ENCODE measurements at regions not wholly inside any gene's neighbourhood (a gene's known extent, or its start where the extent isn't known, plus 50 kb on each side); places are given as distances from the start of the nearest gene placed in this dataset.

GRCh38 chr3:10594915-10595314, 89.5 kb upstream of the ATP2B2 start:
- Histone ChIP-seq H3K36me3 (ENCODE audit: control insufficient read depth, low read depth, low read length) (no peaks in the 10 kb centered on the region), H3K9me3 (ENCODE audit: control insufficient read depth, low read depth, low read length) (no peaks in the 10 kb centered on the region), H3K27ac (ENCODE audit: low read length) (no peak overlapping the region), H3K4me1 (ENCODE audit: control insufficient read depth, low read depth, low read length) (no peaks in the 10 kb centered on the region), H3K27me3 (ENCODE audit: control insufficient read depth, insufficient read depth, low read length) (no peaks in the 10 kb centered on the region), H3K4me3 (ENCODE audit: low read length) (no peak overlapping the region), H3K9ac (ENCODE audit: low read length) (no peak overlapping the region)

- H3K4me1 ChIP-seq (ENCODE audit: control insufficient read depth, low read depth, low read length) = no peaks in the 10 kb centered on the region
- no peak overlapping the region for H3K4me3 ChIP-seq (ENCODE audit: low read length)
- H3K27ac ChIP-seq (ENCODE audit: low read length) = no peak overlapping the region
- no peaks in the 10 kb centered on the region for H3K36me3 ChIP-seq (ENCODE audit: control insufficient read depth, low read depth, low read length)
- H3K27me3 ChIP-seq (ENCODE audit: control insufficient read depth, insufficient read depth, low read length) = no peaks in the 10 kb centered on the region
- H3K9ac ChIP-seq (ENCODE audit: low read length) = no peak overlapping the region
- no peaks in the 10 kb centered on the region for H3K9me3 ChIP-seq (ENCODE audit: control insufficient read depth, low read depth, low read length)
Measured at GRCh38 chr3:10596746-10597448, 91.5 kb upstream of the ATP2B2 start.

- H3K4me1 ChIP-seq (ENCODE audit: control insufficient read depth, low read depth, low read length) = no peaks in the 10 kb centered on the region
- no peaks in the 10 kb centered on the region for H3K9me3 ChIP-seq (ENCODE audit: control insufficient read depth, low read depth, low read length)
- H3K27me3 ChIP-seq (ENCODE audit: control insufficient read depth, insufficient read depth, low read length) = no peaks in the 10 kb centered on the region
- H3K4me3 ChIP-seq (ENCODE audit: low read length) = no peak overlapping the region
- no peak overlapping the region for H3K27ac ChIP-seq (ENCODE audit: low read length)
- no peaks in the 10 kb centered on the region for H3K36me3 ChIP-seq (ENCODE audit: control insufficient read depth, low read depth, low read length)
- no peak overlapping the region for H3K9ac ChIP-seq (ENCODE audit: low read length)
Measured at GRCh38 chr3:10597733-10598132, 92.3 kb upstream of the ATP2B2 start.

GRCh38 chr3:10599017-10599416, 93.6 kb upstream of the ATP2B2 start:
- no peaks in the 10 kb centered on the region for H3K4me1 ChIP-seq (ENCODE audit: control insufficient read depth, low read depth, low read length)
- H3K27me3 ChIP-seq (ENCODE audit: control insufficient read depth, insufficient read depth, low read length) = no peaks in the 10 kb centered on the region
- H3K27ac ChIP-seq (ENCODE audit: low read length) = no peak overlapping the region
- no peak overlapping the region for H3K9ac ChIP-seq (ENCODE audit: low read length)
- no peaks in the 10 kb centered on the region for H3K9me3 ChIP-seq (ENCODE audit: control insufficient read depth, low read depth, low read length)
- H3K36me3 ChIP-seq (ENCODE audit: control insufficient read depth, low read depth, low read length) = no peaks in the 10 kb centered on the region
- H3K4me3 ChIP-seq (ENCODE audit: low read length) = no peak overlapping the region

GRCh38 chr3:10599444-10599843, 94.1 kb upstream of the ATP2B2 start:
- Histone ChIP-seq H3K27ac (ENCODE audit: low read length) (no peak overlapping the region), H3K4me1 (ENCODE audit: control insufficient read depth, low read depth, low read length) (no peaks in the 10 kb centered on the region), H3K36me3 (ENCODE audit: control insufficient read depth, low read depth, low read length) (no peaks in the 10 kb centered on the region), H3K4me3 (ENCODE audit: low read length) (no peak overlapping the region), H3K9me3 (ENCODE audit: control insufficient read depth, low read depth, low read length) (no peaks in the 10 kb centered on the region), H3K27me3 (ENCODE audit: control insufficient read depth, insufficient read depth, low read length) (no peaks in the 10 kb centered on the region), H3K9ac (ENCODE audit: low read length) (no peak overlapping the region)

GRCh38 chr3:10600296-10600714, 94.9 kb upstream of the ATP2B2 start:
- H3K4me3 ChIP-seq (ENCODE audit: low read length) = no peak overlapping the region
- H3K9me3 ChIP-seq (ENCODE audit: control insufficient read depth, low read depth, low read length) = no peaks in the 10 kb centered on the region
- H3K27me3 ChIP-seq (ENCODE audit: control insufficient read depth, insufficient read depth, low read length) = no peaks in the 10 kb centered on the region
- H3K9ac ChIP-seq (ENCODE audit: low read length) = no peak overlapping the region
- H3K4me1 ChIP-seq (ENCODE audit: control insufficient read depth, low read depth, low read length) = no peaks in the 10 kb centered on the region
- no peaks in the 10 kb centered on the region for H3K36me3 ChIP-seq (ENCODE audit: control insufficient read depth, low read depth, low read length)
- no peak overlapping the region for H3K27ac ChIP-seq (ENCODE audit: low read length)

- Histone ChIP-seq H3K4me1 (ENCODE audit: control insufficient read depth, low read depth, low read length) (no peaks in the 10 kb centered on the region), H3K27ac (ENCODE audit: low read length) (no peak overlapping the region), H3K36me3 (ENCODE audit: control insufficient read depth, low read depth, low read length) (no peaks in the 10 kb centered on the region), H3K9ac (ENCODE audit: low read length) (no peak overlapping the region), H3K9me3 (ENCODE audit: control insufficient read depth, low read depth, low read length) (no peaks in the 10 kb centered on the region), H3K27me3 (ENCODE audit: control insufficient read depth, insufficient read depth, low read length) (no peaks in the 10 kb centered on the region), H3K4me3 (ENCODE audit: low read length) (no peak overlapping the region)
Measured at GRCh38 chr3:10600726-10601125, 95.3 kb upstream of the ATP2B2 start.

GRCh38 chr3:10601151-10601856, 95.9 kb upstream of the ATP2B2 start:
- Histone ChIP-seq H3K9me3 (ENCODE audit: control insufficient read depth, low read depth, low read length) (no peaks in the 10 kb centered on the region), H3K27ac (ENCODE audit: low read length) (no peak overlapping the region), H3K4me3 (ENCODE audit: low read length) (no peak overlapping the region), H3K36me3 (ENCODE audit: control insufficient read depth, low read depth, low read length) (no peaks in the 10 kb centered on the region), H3K27me3 (ENCODE audit: control insufficient read depth, insufficient read depth, low read length) (no peaks in the 10 kb centered on the region), H3K9ac (ENCODE audit: low read length) (no peak overlapping the region), H3K4me1 (ENCODE audit: control insufficient read depth, low read depth, low read length) (no peaks in the 10 kb centered on the region)

GRCh38 chr3:10601857-10602230, 96.5 kb upstream of the ATP2B2 start:
- no peak overlapping the region for H3K4me3 ChIP-seq (ENCODE audit: low read length)
- no peak overlapping the region for H3K27ac ChIP-seq (ENCODE audit: low read length)
- no peaks in the 10 kb centered on the region for H3K36me3 ChIP-seq (ENCODE audit: control insufficient read depth, low read depth, low read length)
- no peak overlapping the region for H3K9ac ChIP-seq (ENCODE audit: low read length)
- H3K4me1 ChIP-seq (ENCODE audit: control insufficient read depth, low read depth, low read length) = no peaks in the 10 kb centered on the region
- H3K9me3 ChIP-seq (ENCODE audit: control insufficient read depth, low read depth, low read length) = no peaks in the 10 kb centered on the region
- H3K27me3 ChIP-seq (ENCODE audit: control insufficient read depth, insufficient read depth, low read length) = no peaks in the 10 kb centered on the region

- Histone ChIP-seq H3K9ac (ENCODE audit: low read length) (no peak overlapping the region), H3K9me3 (ENCODE audit: control insufficient read depth, low read depth, low read length) (no peaks in the 10 kb centered on the region), H3K4me3 (ENCODE audit: low read length) (no peak overlapping the region), H3K27ac (ENCODE audit: low read length) (no peak overlapping the region), H3K27me3 (ENCODE audit: control insufficient read depth, insufficient read depth, low read length) (no peaks in the 10 kb centered on the region), H3K36me3 (ENCODE audit: control insufficient read depth, low read depth, low read length) (no peaks in the 10 kb centered on the region), H3K4me1 (ENCODE audit: control insufficient read depth, low read depth, low read length) (no peaks in the 10 kb centered on the region)
Measured at GRCh38 chr3:10602271-10602670, 96.9 kb upstream of the ATP2B2 start.

- H3K4me3 ChIP-seq (ENCODE audit: low read length) = no peak overlapping the region
- no peaks in the 10 kb centered on the region for H3K4me1 ChIP-seq (ENCODE audit: control insufficient read depth, low read depth, low read length)
- no peaks in the 10 kb centered on the region for H3K27me3 ChIP-seq (ENCODE audit: control insufficient read depth, insufficient read depth, low read length)
- no peak overlapping the region for H3K27ac ChIP-seq (ENCODE audit: low read length)
- H3K36me3 ChIP-seq (ENCODE audit: control insufficient read depth, low read depth, low read length) = no peaks in the 10 kb centered on the region
- H3K9ac ChIP-seq (ENCODE audit: low read length) = no peak overlapping the region
- H3K9me3 ChIP-seq (ENCODE audit: control insufficient read depth, low read depth, low read length) = no peaks in the 10 kb centered on the region
Measured at GRCh38 chr3:10602769-10603768, 97.7 kb upstream of the ATP2B2 start.
